GM21737 (cell line): ENCODE measurements at regions not wholly inside any gene's neighbourhood (a gene's known extent, or its start where the extent isn't known, plus 50 kb on each side); places are given as distances from the start of the nearest gene placed in this dataset.

Experiments used
- ATAC-seq: cut with Tn5 transposase; IDR thresholded peaks from one replicate; pipeline ENCODE4 v1.9.1; 2021; ENCODE audit warnings: mild to moderate bottlenecking, moderate library complexity; ENCODE audit not compliant: unreplicated experiment

DNA sequence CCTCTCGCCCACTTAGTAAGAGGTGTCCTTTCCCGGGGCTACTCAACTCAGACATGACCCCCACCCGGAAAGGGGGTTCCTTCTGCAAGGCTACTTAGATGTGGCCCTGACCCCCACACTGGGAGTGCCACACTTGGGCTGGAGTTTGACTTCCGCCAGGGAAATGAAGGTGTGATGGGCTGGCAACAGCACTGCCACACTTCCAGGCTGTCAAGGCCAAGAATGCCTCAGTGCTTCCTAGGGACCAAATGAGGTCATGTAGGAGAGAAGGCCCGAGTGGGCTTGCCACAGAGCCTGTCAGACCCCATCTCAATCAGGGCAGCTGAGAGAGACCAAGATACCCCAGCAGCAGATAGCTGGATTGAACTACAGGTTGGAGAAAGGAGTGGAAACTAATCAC lies 55.5 kb downstream of the DRD1 start:
- no peak for ATAC-seq

DNA sequence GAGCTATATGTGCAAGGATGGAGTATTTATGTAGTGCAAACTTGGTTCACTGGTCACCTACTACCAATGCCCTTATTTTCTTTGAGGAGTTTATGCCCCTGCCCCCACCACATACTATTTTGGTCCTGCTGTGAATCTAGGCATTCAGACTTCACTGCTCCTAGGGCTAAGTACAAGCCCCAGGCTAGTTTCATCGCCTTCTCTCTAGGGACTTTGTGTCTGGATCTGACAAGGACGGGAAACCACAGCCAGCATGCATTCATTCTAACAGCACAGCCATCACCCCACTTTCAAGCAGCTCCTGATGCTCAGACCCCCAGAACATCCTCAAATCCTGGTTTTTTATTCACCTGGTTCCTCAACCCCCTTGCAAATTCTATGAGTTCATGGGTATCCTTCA lies 56.8 kb downstream of the DRD1 start:
- no peak for ATAC-seq

DNA sequence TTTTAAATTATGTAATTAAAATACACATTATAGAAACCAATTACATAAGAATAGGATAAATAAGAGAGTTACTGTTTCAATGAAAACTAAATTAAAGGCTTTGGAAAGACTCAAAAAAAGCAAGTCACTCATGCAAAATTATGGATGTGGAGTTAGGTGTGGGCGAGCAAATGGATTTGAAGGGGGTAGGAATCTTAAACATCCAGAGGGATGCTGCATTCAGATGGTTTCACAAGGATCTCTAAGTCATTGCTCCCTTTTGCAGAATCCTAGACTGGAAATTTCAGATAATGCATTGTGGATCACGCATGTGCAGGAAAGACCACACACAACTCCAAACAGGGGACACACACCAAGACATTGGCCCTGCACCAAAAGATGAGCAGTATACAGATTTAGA lies 57.5 kb downstream of the DRD1 start:
- no peak for ATAC-seq

DNA sequence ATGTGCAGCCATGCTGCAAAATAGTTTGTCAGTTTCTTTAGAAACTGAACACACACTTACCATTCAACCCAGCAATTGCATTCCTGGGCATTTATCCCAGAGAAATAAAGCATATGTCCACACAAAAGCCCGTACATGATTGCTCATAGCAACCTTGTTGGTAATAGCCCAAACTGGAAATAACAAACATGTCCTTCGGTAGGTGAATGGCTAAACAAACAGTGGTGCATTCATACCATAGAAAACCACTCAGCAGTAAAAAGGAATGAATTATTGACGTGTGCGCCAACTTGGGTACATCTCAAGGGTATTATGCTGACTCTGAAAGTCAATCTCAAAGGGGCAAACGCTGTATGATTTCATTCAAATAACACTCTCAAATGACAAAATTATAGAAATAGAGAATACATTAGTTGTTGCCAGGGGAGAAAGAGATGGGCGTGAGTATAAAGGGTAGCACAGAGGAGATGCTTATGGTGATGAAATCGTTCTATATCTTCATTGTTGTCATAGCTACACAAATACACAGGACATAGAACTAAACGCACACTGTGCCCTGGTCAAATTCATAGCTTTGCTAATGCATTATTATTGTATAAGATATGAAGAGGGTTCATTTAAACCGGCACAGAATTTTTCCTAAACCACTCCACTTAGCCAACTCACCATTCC lies 58.2 kb downstream of the DRD1 start:
- ATAC-seq = no peak

DNA sequence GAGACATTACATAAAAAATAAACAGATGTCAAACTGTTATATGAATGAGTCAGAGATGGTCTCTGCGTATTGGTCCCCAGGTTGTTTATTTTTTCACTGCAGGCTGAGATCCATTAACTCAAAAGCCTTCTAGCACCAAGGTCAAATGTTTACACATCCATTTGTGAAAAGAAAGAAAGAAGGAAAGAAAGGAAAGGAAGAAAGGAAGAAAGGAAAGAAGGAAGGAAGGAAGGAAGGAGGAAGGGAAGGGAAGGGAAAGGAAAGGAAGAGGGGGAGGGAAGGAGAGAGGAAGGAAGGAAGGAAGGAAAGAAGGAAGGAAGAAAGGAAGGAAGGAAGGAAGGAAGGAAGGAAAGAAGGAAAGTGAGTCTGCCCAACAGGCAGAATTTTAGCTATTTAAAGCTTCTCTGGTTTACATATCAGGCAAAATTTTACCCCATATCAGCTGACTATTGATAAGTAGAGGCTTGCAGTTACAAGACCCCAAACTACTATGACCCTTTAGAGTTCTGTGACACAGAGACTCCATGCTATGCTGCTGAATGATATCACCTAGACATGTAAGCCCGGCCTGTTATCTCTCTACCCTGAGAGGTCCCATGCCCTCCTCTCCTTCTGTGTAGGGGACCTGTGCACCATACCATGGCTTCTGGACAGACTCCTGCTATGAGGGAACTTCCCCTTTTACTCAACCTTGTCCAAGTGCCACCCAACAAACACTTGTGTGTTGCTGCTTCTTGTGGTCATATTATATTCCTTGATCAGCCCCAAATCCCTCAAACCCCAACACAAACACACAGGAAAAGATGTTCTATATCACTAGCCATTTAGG lies 59.0 kb downstream of the DRD1 start:
- ATAC-seq = no peak

DNA sequence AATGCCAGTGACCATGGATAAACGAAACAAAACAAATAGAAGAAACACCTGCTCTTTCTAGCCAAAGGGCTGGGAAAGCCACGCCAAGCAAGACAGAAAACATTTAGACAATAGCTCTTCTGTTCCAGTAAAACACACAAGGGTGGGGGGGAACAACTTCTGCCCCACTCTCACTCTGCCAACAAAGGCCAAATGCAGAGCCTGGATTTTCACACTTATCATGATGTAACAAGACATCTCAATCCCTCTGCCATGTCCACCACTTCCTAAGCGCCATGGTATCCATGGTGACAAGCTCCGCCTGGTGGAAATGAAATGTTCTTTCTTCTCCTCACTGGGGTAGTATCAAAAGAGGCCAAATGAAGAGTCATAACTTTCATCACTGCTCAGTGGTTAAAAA lies 60.6 kb downstream of the DRD1 start:
- no peak for ATAC-seq

DNA sequence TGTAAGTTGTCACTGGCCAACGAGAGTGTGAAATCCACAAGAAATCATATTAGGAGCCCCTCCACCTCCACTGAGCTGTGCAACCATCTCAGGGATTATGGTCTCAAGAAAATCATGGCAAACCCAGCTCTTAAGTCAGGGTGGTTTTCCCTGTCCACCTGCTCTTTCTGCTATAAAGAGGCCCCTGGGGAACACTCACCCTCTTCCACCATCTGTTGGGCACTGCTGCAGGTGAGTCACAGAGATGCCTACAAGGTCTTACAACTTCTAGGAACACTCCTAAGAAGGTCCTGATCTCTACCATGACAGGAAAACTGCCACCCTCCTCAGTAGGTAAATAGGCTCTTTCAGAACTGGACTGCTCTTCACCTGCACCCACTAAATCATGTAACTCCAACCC lies 61.8 kb downstream of the DRD1 start:
- no peak for ATAC-seq

DNA sequence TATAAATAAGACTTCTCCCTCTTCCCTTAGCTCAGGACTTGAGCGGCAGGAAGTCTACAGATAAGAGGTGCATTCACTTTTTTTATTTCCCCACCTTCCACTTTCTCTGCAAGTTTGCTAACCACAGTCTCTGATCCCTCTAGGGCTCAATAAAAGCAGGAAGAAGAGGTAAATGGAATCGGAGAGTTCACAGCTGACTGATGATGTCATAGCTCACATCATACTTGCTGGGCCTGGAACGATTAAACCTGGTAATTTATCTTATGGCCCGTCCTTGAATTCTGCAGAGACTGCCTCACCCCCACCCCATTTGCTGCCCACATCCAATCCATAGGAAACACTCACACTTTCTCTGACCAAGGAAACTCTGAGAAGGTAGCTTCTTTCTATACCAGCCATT lies 62.9 kb downstream of the DRD1 start:
- ATAC-seq = no peak

DNA sequence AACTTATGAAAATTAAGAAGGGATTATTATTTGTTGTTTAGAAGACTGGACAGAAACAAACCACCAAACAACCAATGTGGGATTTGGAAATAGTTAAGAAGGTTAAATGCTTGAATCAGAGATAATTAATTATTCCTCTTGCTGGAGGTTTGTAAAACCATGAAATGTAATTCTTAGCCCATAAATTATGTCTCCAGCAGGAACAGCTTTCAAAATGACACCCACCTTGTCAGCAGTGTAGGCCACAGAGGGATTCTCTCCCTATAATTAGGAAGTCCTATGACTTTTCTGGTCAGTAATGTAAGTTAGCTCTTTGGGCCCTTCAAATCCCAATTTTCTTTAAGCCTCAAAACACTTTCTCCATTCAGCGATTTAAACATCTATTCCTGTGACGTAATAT lies 63.3 kb downstream of the DRD1 start:
- no peak for ATAC-seq

DNA sequence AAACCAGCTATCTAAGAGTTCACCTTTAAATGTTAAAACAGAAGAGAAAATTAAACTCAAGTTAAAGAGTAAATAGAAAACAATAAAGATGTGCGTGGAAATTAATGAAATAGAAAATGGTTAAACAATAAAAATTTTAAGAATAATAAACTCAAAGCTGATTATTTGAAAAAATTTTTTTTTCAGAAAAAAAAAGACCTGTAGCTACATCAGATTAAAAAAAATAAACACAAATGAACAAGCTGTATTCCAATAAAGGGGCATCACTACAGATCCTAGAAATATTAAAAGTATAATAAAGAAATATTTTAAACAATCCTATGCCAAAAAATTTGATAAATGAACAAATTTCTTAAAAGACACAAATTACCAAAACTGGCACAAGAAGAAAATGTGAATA lies 64.1 kb downstream of the DRD1 start:
- no peak for ATAC-seq

DNA sequence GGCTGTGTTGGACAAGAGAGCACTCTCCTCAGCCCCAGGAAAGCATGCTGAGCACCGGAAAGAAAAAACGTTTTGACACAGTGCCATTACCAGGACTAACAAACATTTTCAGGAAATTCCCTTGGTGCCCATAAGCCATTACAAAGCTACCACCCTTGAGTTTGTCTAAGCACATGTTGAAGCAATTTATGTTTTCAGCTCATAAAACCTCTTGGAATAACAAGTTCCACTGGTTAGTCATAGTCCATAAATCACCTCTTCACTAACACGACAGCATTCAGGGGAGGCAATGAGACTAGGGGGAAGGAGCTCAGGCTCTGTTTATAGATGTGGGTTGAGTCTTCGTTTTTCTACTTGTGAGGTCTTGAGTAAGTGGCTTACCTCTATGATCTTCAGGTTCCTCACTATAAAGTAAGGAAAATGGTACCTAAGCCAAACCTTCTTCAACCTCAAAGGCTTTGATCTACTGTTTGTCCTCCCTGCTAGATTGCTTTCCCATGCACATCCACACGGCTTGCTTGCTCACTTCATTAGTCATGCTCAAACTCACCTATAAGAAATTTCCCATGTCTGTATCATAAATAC lies 65.4 kb downstream of the DRD1 start:
- no peak for ATAC-seq

DNA sequence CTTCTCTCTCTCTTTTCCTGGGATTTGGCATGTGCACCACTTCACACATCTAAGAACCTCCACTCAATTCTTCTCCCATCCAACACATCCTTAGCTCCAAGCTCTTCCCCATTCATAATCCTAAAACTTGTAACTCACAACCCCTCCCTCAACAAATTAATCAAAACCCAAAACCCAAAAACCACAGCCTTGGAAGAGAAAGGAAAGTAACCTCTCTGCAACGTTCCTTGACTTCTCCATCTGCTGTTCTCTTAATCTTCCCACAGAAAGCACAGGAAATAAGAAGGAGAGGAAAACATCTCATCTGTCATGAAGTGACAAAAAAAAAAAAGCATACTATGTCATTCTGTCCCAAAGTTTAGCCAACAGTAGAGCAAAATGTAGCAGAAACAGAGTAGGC lies 66.2 kb downstream of the DRD1 start:
- ATAC-seq = no peak

DNA sequence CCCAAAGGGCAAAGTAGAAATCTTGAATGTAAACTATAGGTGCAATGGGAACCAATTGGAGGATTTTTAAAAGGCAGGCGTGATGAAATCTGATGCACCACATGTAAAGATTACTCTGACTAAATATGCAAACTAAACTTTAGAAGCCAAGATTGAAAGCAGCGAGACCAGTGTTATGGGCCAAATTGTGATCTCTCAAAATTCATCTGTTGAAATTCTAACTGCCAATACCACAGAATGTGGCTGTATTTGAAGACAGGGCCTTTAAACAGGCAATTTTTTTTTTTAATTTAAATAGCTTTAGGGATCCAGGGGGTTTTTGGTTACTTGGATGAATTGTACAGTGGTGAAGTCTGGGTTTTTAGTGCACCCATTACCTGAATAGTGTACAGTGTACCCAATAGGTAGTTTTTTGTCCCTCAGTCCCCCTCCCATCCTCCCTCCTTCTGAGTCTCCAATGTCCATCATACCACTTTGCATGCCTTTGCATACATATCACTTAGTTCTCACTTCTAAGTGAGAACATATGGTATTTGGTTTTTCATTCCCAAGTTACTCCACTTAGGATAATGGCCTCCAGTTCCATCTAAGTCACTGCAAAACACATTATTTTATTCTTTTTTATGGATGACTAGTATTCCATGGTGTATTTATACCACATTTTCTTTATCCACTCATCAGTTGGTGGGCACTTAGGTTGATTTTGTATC lies 69.7 kb downstream of the DRD1 start:
- ATAC-seq = no peak

DNA sequence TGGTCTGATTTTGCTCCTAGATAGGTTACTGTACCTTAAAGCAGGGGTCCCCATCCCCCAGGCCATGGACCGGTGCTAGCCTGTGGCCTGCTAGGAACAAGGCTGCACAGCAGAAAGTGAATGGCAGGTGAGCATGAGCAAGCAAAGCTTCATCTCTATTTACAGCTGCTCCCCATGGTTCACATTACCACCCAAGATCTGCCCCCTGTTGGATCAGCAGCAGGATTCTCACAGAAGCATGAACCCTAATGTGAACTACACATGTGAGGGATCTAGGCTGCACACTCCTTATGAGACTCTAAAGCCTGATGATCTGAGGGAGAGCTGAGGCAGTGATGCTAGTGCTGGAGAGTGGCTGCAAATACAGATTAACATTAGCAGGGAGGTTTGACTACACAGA lies 78.1 kb downstream of the DRD1 start:
- no peak for ATAC-seq

DNA sequence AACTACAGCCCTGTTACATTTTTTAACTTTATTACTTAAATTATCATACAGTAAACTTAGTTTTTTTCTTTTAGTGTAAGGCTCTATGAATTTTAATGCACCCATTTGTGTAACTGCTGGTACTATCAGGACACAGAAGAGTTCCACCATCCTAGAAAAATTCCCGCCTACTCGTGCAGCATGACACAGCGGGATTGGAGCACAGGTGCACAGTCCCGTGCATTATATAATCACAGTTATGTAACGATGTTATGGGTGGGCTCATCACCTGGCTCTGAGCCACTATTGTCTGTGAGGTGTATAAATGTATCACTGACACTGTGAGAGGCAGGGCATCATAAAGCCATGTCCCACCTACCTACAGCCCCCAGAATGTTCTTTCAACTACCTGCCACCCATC lies 80.7 kb downstream of the DRD1 start:
- no peak for ATAC-seq

DNA sequence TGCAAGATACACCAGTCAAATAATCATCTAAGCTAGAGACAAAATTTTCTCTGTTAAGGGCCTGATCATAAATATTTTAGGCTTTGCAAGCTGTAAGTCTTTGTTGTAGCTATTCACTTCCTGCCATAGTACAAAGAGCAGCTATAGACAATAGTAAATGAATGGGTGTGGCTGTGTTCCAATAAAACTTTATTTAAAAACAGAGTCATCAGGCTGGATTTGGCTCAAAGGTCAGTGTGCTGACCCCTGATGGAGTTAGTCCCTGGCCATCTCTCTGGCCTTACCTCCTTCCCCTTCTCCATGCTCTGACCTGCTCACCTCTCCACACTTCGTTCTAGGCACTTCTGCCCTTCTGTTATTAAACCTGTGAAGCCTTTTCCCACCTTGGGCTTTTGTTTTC lies 86.0 kb downstream of the DRD1 start:
- no peak for ATAC-seq

DNA sequence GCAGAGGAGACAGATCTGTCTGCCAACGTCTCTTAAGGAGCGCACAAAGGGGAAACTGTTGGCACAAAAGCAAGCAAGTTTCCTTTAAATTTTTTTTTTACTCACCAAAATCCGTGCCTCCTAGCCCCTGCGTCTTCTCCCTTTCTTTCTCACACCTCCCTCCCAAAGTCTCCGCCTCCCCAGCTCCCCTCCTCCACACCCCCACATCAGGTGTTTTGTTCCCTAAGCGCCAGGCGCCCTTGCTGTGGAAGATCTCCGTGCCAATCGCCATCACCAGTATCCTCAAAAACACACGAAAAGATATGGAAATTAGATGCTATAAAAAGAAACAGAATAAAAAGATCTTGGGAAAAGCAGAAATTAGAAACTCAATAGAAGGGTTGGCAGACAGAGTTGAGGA lies 87.6 kb downstream of the DRD1 start:
- ATAC-seq = no peak

DNA sequence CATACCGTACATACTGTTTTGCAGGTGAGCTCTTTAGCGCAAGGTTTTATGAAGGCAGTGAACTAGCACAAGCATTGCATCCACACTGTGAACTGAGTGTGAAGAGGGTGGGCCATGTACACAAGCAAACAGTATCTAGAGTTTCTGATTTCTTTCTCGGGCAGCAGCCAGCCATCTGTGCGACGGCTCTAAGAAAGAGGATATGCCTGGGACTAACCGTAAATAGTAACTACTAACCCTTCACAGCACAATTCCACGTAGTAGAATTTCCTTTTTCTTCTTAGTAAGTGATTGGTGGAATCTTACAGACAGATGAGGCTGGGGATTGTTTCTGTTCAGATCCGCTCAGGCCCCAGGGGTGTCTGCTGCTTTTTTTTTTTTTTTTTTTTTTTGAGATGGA lies 89.0 kb downstream of the DRD1 start:
- no peak for ATAC-seq

DNA sequence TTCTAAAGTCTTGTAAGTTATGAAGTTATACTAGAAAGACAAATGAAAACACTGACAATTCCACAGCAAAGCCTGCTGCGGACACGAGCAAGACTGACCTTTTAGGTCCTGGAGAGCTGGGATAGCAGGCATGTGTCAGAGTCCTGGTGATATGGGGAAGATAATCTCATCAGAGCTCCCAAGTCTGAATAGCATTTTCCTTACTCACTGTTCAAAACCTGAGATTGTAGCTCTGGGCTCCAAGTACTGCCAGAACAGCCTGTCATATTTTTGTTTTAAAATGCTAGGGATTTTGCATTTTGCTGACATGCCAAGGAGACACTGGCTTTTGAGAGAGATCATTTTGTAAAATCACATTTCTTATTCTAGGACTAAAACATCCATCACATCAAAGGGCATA lies 90.1 kb downstream of the DRD1 start:
- ATAC-seq = no peak

DNA sequence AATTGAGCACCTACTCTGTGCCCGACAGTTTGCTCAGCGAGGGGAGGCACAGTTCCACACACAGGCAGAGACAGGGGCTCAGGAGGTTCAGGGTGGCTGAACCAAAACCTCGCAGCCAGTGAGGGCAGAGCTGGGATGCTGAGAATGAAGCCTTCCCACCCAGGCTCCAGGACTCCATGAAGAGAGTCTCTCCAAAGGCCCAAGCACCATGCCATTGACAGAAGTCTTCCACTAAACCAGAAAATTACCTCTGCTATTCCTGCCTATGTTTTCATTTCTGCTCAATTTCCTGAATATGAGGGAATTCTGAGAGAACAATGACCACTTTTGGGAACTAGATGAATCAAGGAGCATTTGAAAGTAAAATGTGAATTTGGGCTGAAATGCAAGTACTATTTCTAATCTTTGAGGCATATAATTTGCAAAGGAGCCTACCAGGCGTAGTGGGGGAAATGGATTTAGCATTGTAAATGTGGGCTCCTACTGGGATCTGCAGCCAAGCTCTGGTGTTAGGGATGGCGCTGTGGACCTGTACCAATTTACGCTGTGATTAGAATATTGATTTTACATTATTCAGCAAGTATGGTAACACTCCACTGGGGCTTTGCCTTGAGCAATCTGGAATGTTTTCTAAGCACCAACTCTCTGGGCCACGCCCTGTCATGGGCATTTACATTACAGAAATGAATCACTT lies 91.9 kb downstream of the DRD1 start:
- ATAC-seq = no peak

DNA sequence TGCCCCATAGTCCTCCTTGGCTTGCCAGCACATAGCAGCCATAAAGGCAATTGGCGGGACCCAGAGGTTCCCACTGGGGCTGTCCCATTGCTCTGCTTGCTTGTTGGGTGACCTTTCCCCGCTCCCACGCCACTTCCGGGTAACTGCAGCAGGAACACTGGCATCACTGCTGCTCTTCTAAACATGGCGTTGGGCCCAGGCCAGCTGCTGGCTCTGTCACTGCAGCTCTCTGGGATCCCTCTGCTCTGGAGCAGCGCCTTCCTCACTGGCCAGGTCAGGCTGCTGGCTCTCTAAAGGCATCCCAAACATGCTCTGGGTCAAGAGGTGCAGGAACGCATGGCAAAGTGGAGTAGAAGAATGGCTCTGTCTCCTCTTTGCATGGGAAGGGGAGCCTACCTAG lies 92.9 kb downstream of the DRD1 start:
- ATAC-seq = no peak
